HEK293T (cell line): ENCODE measurements at regions not wholly inside any gene's neighbourhood (a gene's known extent, or its start where the extent isn't known, plus 50 kb on each side); places are given as distances from the start of the nearest gene placed in this dataset.

Experiments
- ARNT ChIP-seq: fragments of 450-650 bp; IDR thresholded peaks from 2 replicates; pipeline ENCODE4 v1.6.1; 2017; ENCODE audit warnings: mild to moderate bottlenecking
- BHLHE40 ChIP-seq: fragments of 450-650 bp; IDR thresholded peaks from 2 replicates; pipeline ENCODE4 v1.6.1; 2016; ENCODE audit warnings: mild to moderate bottlenecking, moderate library complexity, borderline replicate concordance
- CTBP1 ChIP-seq: fragments of 450-650 bp; IDR thresholded peaks from 2 replicates; pipeline ENCODE4 v1.6.1; 2016; ENCODE audit warnings: borderline replicate concordance
- FOXA1 ChIP-seq: fragments of 450-650 bp; IDR thresholded peaks from 2 replicates; pipeline ENCODE4 v1.6.1; 2016; ENCODE audit warnings: mild to moderate bottlenecking
- FOXK2 ChIP-seq: fragments of 450-650 bp; IDR thresholded peaks from 2 replicates; pipeline ENCODE4 v1.6.1; 2016; ENCODE audit warnings: mild to moderate bottlenecking
- FOXM1 ChIP-seq: fragments of 450-650 bp; IDR thresholded peaks from 2 replicates; pipeline ENCODE4 v1.6.1; 2017; ENCODE audit warnings: mild to moderate bottlenecking, borderline replicate concordance
- NFRKB ChIP-seq: fragments of 450-650 bp; IDR thresholded peaks from 2 replicates; pipeline ENCODE4 v1.6.1; 2016; ENCODE audit warnings: mild to moderate bottlenecking, moderate library complexity
- SP1 ChIP-seq: fragments of 450-650 bp; IDR thresholded peaks from 2 replicates; pipeline ENCODE4 v1.6.1; 2017
- SUZ12 ChIP-seq: fragments of 450-650 bp; IDR thresholded peaks from 2 replicates; pipeline ENCODE4 v1.6.1; 2016; ENCODE audit warnings: mild to moderate bottlenecking
- TARDBP ChIP-seq: fragments of 450-650 bp; IDR thresholded peaks from 2 replicates; pipeline ENCODE4 v1.6.1; 2016
- TF ChIP-seq, protein P1 (sequence below): fragments of 450-650 bp; IDR thresholded peaks from 2 replicates; pipeline ENCODE4 v1.6.1; 2016

DNA sequence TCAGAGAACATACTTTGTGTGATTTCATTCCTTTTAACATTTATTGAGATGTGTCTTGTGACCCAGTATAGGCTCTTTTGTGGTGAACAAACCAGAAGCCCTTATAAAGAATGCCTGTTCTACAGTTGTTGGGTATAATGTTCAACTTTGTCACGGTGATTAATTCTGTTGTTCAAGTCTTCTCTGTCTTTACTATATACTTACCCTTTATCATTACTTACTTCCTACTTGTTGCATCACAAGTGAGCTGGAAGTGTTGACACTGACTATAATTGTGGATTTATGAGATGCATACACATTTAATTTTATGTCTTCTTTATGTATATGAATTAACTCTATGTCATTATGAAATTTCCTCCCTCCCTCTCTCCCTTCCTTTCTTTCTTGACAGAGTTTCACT is 59.7 kb upstream of the TBL1XR1 start:
- TF ChIP-seq TARDBP (no peak), FOXK2 (no peak), SP1 (no peak), SUZ12 (no peak), CTBP1 (no peak), FOXA1 (no peak), FOXM1 (no peak), BHLHE40 (no peak), ARNT (no peak), NFRKB (no peak)
- TF ChIP-seq, protein P1, sequence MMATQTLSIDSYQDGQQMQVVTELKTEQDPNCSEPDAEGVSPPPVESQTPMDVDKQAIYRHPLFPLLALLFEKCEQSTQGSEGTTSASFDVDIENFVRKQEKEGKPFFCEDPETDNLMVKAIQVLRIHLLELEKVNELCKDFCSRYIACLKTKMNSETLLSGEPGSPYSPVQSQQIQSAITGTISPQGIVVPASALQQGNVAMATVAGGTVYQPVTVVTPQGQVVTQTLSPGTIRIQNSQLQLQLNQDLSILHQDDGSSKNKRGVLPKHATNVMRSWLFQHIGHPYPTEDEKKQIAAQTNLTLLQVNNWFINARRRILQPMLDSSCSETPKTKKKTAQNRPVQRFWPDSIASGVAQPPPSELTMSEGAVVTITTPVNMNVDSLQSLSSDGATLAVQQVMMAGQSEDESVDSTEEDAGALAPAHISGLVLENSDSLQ: no peak
